ENCODE measurements at regions not wholly inside any gene's neighbourhood (a gene's known extent, or its start where the extent isn't known, plus 50 kb on each side); places are given as distances from the start of the nearest gene placed in this dataset.

DNA sequence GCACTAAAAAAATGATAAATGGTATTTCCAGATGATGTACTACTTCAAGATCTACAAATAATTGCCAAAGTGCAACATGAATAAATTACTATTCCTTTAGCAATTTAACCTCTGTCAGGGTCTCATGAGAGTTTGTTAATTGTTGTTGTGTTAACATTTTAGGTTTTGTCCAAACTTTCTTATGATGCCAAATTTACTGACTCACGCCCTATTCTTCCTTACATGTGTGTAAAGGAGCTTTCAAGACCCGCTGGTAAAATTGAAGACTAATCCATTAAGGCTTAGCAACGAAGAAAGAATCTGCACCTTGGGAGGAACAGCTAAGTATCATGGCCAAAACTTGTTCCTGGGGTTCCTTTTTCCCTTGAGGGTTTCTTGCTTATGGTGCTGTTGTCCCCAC, 252.7 kb upstream of the JADE1 start:
- Histone ChIP-seq H3K9me3 (no peaks in the 10 kb centered on the region), H3K4me1 (peaks cover 32% of the 10 kb centered on the region), H3K27me3 (no peaks in the 10 kb centered on the region), H3K4me3 (no peak overlapping the region), H3K27ac (no peak overlapping the region), H3K36me3 (no peaks in the 10 kb centered on the region)
- TF ChIP-seq, protein P1, sequence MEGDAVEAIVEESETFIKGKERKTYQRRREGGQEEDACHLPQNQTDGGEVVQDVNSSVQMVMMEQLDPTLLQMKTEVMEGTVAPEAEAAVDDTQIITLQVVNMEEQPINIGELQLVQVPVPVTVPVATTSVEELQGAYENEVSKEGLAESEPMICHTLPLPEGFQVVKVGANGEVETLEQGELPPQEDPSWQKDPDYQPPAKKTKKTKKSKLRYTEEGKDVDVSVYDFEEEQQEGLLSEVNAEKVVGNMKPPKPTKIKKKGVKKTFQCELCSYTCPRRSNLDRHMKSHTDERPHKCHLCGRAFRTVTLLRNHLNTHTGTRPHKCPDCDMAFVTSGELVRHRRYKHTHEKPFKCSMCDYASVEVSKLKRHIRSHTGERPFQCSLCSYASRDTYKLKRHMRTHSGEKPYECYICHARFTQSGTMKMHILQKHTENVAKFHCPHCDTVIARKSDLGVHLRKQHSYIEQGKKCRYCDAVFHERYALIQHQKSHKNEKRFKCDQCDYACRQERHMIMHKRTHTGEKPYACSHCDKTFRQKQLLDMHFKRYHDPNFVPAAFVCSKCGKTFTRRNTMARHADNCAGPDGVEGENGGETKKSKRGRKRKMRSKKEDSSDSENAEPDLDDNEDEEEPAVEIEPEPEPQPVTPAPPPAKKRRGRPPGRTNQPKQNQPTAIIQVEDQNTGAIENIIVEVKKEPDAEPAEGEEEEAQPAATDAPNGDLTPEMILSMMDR (IDR thresholded peaks at IDR 0.05) = no peak
- no peak for TF ChIP-seq POLR2A (IDR thresholded peaks at IDR 0.05)
- no peak for TF ChIP-seq EP300 (IDR thresholded peaks at IDR 0.05)
- TF ChIP-seq POLR2AphosphoS5 (IDR thresholded peaks at IDR 0.05) = no peak
- 86% methylated on average over 3 of the region's 3 CpGs for WGBS
- DNase-seq (ENCODE audit: low spot score in 2 of 2) = no peak

DNA sequence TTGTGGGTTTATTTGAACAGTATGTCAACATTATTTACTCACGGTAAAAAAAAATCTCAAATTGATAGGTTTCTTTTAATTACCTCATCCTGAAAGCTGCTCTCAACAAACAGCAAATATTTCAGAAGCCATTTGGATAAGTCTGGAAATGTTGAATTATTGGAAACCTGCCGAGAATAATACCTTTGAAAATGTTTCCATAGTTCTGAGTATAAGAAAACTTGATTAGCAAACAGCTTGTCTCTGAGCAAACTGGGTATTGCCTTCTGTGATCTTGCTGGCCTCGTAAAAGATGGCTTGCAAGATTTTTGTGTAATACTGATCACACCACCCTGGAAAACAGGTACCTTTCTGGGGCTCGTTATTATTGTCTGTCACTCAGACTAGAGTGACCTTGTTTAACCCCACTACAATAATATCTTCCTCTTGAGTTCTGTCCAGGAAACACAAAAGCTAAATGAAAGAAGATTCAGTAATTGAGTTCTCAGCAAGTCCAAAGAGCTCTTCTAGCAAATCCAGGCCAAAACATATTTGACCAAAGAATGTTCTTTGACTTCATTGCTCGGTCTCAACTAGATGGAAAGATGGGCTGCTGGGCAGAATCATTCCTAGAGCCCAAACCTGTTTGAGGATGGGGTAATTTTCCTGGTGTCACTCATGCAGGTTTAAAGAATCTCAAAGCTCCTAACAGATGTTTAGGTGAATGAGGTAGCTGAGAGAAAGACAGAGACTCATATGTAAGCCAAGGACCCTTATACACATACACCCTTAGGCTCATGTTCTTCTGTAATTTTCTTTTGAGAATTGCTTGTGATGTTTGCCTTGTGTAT, 255.6 kb upstream of the JADE1 start:
- H3K9me3 ChIP-seq = no peaks in the 10 kb centered on the region
- H3K27ac ChIP-seq = peak overlapping the region; percentile 93
- DNase-seq (ENCODE audit: low spot score in 2 of 2) = no peak
- H3K27me3 ChIP-seq = no peaks in the 10 kb centered on the region
- peaks cover 24% of the 10 kb centered on the region for H3K4me1 ChIP-seq
- TF ChIP-seq POLR2A (IDR thresholded peaks at IDR 0.05) = no peak
- TF ChIP-seq POLR2AphosphoS5 (IDR thresholded peaks at IDR 0.05) = no peak
- no peak for TF ChIP-seq EP300 (IDR thresholded peaks at IDR 0.05)
- TF ChIP-seq, protein P1 (IDR thresholded peaks at IDR 0.05) = no peak
- no peaks in the 10 kb centered on the region for H3K36me3 ChIP-seq
- H3K4me3 ChIP-seq = peak overlapping the region; percentile 64
- 28% methylated on average over 5 of the region's 5 CpGs for WGBS

DNA sequence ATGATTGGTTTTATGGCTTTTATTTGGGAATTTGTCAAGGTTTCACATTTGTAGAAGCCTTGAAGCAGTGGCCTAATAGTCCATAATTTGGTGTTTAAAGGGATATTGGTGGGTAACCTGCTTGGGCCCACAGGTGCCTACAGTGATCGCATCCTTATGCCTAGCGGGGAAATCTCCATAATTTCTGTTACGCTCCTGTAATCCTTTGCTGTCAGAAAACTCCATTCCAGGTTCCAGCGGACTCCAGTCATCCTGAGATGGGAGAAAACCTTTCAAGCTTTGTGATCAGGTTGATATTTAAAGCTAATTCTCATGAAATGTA, 257.0 kb upstream of the JADE1 start:
- Histone ChIP-seq H3K36me3 (no peaks in the 10 kb centered on the region), H3K27me3 (no peaks in the 10 kb centered on the region), H3K9me3 (no peaks in the 10 kb centered on the region), H3K27ac (peak overlapping the region; percentile 93), H3K4me1 (peaks cover 18% of the 10 kb centered on the region), H3K4me3 (peak overlapping the region; percentile 64)
- WGBS = 80% methylated on average over 4 of the region's 4 CpGs
- no peak for TF ChIP-seq POLR2A (IDR thresholded peaks at IDR 0.05)
- TF ChIP-seq, protein P1 (IDR thresholded peaks at IDR 0.05) = no peak
- TF ChIP-seq EP300 (IDR thresholded peaks at IDR 0.05) = no peak
- no peak for TF ChIP-seq POLR2AphosphoS5 (IDR thresholded peaks at IDR 0.05)
- no peak for DNase-seq (ENCODE audit: low spot score in 2 of 2)

DNA sequence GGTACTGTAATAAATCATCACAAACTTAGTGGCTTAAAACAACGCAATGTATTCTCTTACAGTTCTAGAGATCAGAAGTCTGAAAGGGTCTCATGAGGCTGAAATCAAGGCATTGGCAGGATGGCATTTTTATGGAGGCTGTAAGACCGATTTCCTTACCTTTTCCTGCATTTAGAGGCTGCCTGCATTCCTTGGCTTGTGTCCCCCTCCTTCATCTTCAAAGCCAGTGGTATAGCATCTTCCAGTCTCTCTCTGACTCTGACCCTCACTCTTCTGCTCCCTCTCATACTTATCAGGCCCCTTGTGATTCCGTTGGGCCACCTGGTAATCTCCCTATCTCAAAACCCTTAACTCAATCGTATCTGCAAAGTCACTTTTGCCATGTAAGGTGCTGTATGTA, 258.2 kb upstream of the JADE1 start:
- TF ChIP-seq, protein P1 (IDR thresholded peaks at IDR 0.05) = no peak
- TF ChIP-seq POLR2AphosphoS5 (IDR thresholded peaks at IDR 0.05) (no peak), EP300 (IDR thresholded peaks at IDR 0.05) (no peak), POLR2A (IDR thresholded peaks at IDR 0.05) (no peak)
- no peak for DNase-seq (ENCODE audit: low spot score in 2 of 2)
- Histone ChIP-seq H3K27me3 (no peaks in the 10 kb centered on the region), H3K27ac (no peak overlapping the region), H3K4me1 (peaks cover 18% of the 10 kb centered on the region), H3K4me3 (no peak overlapping the region), H3K36me3 (no peaks in the 10 kb centered on the region), H3K9me3 (no peaks in the 10 kb centered on the region)
- WGBS = 91% methylated on average over 4 of the region's 4 CpGs

DNA sequence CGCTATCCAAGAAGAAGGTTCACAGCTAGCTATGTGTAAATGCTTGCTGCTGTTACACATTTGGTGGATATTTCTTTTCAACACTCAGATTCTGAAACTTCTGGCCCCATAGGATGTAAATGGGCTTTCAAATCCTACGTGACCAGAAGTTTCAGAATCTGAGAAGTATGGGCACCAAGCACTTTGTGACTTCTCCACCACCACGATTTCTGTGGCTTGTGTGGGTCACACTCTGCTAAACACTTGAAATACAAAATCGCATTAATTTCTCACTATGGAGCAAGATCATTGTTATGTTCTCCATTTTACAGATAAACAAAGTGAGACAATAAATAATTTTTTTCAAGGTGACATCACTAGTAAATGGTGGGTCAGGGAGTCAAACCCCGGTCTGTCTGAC, 259.4 kb upstream of the JADE1 start:
- no peaks in the 10 kb centered on the region for H3K27me3 ChIP-seq
- WGBS = 95% methylated on average over 5 of the region's 5 CpGs
- H3K36me3 ChIP-seq = no peaks in the 10 kb centered on the region
- peaks cover 18% of the 10 kb centered on the region for H3K4me1 ChIP-seq
- H3K9me3 ChIP-seq = no peaks in the 10 kb centered on the region
- H3K4me3 ChIP-seq = no peak overlapping the region
- no peak for DNase-seq (ENCODE audit: low spot score in 2 of 2)
- no peak overlapping the region for H3K27ac ChIP-seq
- TF ChIP-seq EP300 (IDR thresholded peaks at IDR 0.05) = no peak
- TF ChIP-seq POLR2AphosphoS5 (IDR thresholded peaks at IDR 0.05) = no peak
- TF ChIP-seq, protein P1 (IDR thresholded peaks at IDR 0.05) = no peak
- no peak for TF ChIP-seq POLR2A (IDR thresholded peaks at IDR 0.05)

Data from suprapubic skin (tissue), 4 donors.